ENCODE measurements at regions not wholly inside any gene's neighbourhood (a gene's known extent, or its start where the extent isn't known, plus 50 kb on each side); places are given as distances from the start of the nearest gene placed in this dataset.

DNA sequence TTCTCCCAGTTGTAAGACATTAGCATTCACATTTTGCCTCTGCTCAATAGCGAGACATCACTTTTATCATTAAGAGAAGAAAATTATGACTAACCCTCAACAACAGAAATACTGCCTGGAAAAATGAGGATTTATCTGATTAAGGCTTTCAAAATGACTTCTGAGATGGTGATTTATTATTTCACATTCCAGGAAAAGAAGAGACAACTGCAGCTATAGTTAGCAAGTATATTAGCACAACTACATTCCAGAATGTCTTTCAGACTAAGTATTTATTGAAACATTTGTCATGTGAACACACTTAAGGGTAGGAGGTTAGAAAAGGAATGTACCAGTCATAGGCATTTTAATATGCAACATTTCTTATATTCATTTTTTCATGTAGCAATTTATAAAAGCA, 162.0 kb downstream of the IQUB start (continued):
- TF ChIP-seq, protein P1, sequence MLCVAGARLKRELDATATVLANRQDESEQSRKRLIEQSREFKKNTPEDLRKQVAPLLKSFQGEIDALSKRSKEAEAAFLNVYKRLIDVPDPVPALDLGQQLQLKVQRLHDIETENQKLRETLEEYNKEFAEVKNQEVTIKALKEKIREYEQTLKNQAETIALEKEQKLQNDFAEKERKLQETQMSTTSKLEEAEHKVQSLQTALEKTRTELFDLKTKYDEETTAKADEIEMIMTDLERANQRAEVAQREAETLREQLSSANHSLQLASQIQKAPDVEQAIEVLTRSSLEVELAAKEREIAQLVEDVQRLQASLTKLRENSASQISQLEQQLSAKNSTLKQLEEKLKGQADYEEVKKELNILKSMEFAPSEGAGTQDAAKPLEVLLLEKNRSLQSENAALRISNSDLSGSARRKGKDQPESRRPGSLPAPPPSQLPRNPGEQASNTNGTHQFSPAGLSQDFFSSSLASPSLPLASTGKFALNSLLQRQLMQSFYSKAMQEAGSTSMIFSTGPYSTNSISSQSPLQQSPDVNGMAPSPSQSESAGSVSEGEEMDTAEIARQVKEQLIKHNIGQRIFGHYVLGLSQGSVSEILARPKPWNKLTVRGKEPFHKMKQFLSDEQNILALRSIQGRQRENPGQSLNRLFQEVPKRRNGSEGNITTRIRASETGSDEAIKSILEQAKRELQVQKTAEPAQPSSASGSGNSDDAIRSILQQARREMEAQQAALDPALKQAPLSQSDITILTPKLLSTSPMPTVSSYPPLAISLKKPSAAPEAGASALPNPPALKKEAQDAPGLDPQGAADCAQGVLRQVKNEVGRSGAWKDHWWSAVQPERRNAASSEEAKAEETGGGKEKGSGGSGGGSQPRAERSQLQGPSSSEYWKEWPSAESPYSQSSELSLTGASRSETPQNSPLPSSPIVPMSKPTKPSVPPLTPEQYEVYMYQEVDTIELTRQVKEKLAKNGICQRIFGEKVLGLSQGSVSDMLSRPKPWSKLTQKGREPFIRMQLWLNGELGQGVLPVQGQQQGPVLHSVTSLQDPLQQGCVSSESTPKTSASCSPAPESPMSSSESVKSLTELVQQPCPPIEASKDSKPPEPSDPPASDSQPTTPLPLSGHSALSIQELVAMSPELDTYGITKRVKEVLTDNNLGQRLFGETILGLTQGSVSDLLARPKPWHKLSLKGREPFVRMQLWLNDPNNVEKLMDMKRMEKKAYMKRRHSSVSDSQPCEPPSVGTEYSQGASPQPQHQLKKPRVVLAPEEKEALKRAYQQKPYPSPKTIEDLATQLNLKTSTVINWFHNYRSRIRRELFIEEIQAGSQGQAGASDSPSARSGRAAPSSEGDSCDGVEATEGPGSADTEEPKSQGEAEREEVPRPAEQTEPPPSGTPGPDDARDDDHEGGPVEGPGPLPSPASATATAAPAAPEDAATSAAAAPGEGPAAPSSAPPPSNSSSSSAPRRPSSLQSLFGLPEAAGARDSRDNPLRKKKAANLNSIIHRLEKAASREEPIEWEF (IDR thresholded peaks at IDR 0.05; ENCODE audit: insufficient replicate concordance, low read depth, low read length), result no peak
- no peak for TF ChIP-seq RAD21 (IDR thresholded peaks at IDR 0.05; ENCODE audit: insufficient read depth, low read depth, low read length)
- TF ChIP-seq, protein P2, sequence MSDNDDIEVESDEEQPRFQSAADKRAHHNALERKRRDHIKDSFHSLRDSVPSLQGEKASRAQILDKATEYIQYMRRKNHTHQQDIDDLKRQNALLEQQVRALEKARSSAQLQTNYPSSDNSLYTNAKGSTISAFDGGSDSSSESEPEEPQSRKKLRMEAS (IDR thresholded peaks at IDR 0.05; ENCODE audit: low read depth, low read length), result no peak
- no peak for TF ChIP-seq SPI1 (IDR thresholded peaks at IDR 0.05; ENCODE audit: borderline replicate concordance, insufficient read depth, low read depth, low read length)
- TF ChIP-seq MYC (IDR thresholded peaks at IDR 0.05; ENCODE audit: insufficient read depth, insufficient read length, insufficient replicate concordance, low read length, severe bottlenecking), result no peak
- no peak for TF ChIP-seq NR2C2 (IDR thresholded peaks at IDR 0.05; ENCODE audit: borderline replicate concordance, control insufficient read depth, insufficient read length, low read depth)
- TF ChIP-seq YY1 (IDR thresholded peaks at IDR 0.05; ENCODE audit: low read depth, low read length), result no peak
- TF ChIP-seq CHD1 (IDR thresholded peaks at IDR 0.05; ENCODE audit: low read depth, low read length), result no peak
- TF ChIP-seq SMARCA5 (IDR thresholded peaks at IDR 0.05), result no peak
- TF ChIP-seq FOS (IDR thresholded peaks at IDR 0.05; ENCODE audit: borderline replicate concordance, extremely low read depth, insufficient read length), result no peak
- no peak for TF ChIP-seq BHLHE40 (IDR thresholded peaks at IDR 0.05; ENCODE audit: borderline replicate concordance in 1 of 2, low read depth in 2 of 2, low read length in 1 of 2)
- no peak for TF ChIP-seq SUPT20H (IDR thresholded peaks at IDR 0.05; ENCODE audit: borderline replicate concordance, control insufficient read depth, low read depth, low read length)
- no peak for TF ChIP-seq ATF7 (IDR thresholded peaks at IDR 0.05; ENCODE audit: low read depth)
